Panc1 (cell line): ENCODE measurements at regions not wholly inside any gene's neighbourhood (a gene's known extent, or its start where the extent isn't known, plus 50 kb on each side); places are given as distances from the start of the nearest gene placed in this dataset.

Source experiments
- ATAC-seq: fragments of 200-7000 bp; cut with Tn5 transposase; 2 replicates; pipeline ENCODE4 v1.9.1; 2020; ENCODE audit warnings: mild to moderate bottlenecking, moderate library complexity
- BruUV-seq: library from RNA; stranded (reverse); fragments of 400-500 nt; replicated peaks from 2 replicates; lab custom pipeline; 2021; lab: Mats Ljungman, UMichigan
- CTCF ChIA-PET: fragments of 300-600 bp; sonication (Branson Sonifier 250); formaldehyde crosslinking; loops from one replicate; lab custom pipeline; 2022; ENCODE audit warnings: antibody characterized with exemption; lab: Charles Lee
- POLR2A ChIA-PET: fragments of 300-600 bp; sonication (Branson Sonifier 250); formaldehyde crosslinking; loops from one replicate; lab custom pipeline; 2022; ENCODE audit warnings: antibody characterized with exemption; lab: Charles Lee
- DNase-seq: peaks from one replicate; pipeline ENCODE4 v3.0.0-alpha.2; 2010; ENCODE audit warnings: low read depth, low spot score
- H3K27ac ChIP-seq: 2 replicates; pipeline ENCODE4 v1.5.1; 2011; ENCODE audit warnings: mild to moderate bottlenecking, low read length, inconsistent platforms
- H3K27me3 ChIP-seq: fragments of 200-500 bp; sonication (Bioruptor generic); 2 replicates; pipeline ENCODE4 v1.6.0; 2014; ENCODE audit warnings: low read length, inconsistent platforms; ENCODE audit not compliant: control insufficient read depth, insufficient read depth
- H3K36me3 ChIP-seq: fragments of 200-500 bp; sonication (Bioruptor generic); 2 replicates; pipeline ENCODE4 v1.5.1; 2014; ENCODE audit warnings: inconsistent platforms, mild to moderate bottlenecking, low read length, moderate library complexity; ENCODE audit not compliant: control insufficient read depth, insufficient read depth
- H3K4me1 ChIP-seq: 2 replicates; pipeline ENCODE4 v1.5.1; 2011; ENCODE audit warnings: inconsistent platforms, mild to moderate bottlenecking, low read length, moderate library complexity; ENCODE audit not compliant: control insufficient read depth, insufficient read depth
- H3K4me3 ChIP-seq, 2 experiments: 2 replicates each; pipeline ENCODE4 v1.5.1; 2011 to 2012; ENCODE audit warnings: low read depth in 2 of 2, low read length in 2 of 2, mild to moderate bottlenecking in 2 of 2, inconsistent platforms in 1 of 2, moderate library complexity in 1 of 2
- H3K9me3 ChIP-seq: fragments of 200-500 bp; sonication (Bioruptor generic); 2 replicates; pipeline ENCODE4 v1.5.1; 2014; ENCODE audit warnings: low read depth, mild to moderate bottlenecking, inconsistent platforms, low read length, moderate library complexity; ENCODE audit not compliant: control insufficient read depth, insufficient read depth
- POLR2AphosphoS5 ChIP-seq: IDR thresholded peaks from 2 replicates; pipeline ENCODE4 v1.6.1; 2012; ENCODE audit warnings: mild to moderate bottlenecking, low read depth, low read length, moderate library complexity
- SIN3A ChIP-seq: IDR thresholded peaks from 2 replicates; pipeline ENCODE4 v1.6.1; 2012; ENCODE audit warnings: low read depth, mild to moderate bottlenecking, low read length, moderate library complexity, borderline replicate concordance; ENCODE audit not compliant: insufficient read depth
- TCF7L2 ChIP-seq: IDR thresholded peaks from 2 replicates; pipeline ENCODE4 v1.6.1; 2011; ENCODE audit warnings: mild to moderate bottlenecking, low read depth, low read length, inconsistent platforms
- in situ Hi-C: cut with HindIII; loops from 2 replicates; pipeline ENCODE4 v1.10.0; 2016; ENCODE audit warnings: low sequenced_read_pairs, low pct_unique_long_range_greater_than_20kb
- intact Hi-C: fragments of 100-400 bp; cut with micrococcal nuclease; formaldehyde crosslinking; loops from one replicate; pipeline ENCODE4 v1.10.0; 2022; ENCODE audit not compliant: unreplicated experiment
- TF ChIP-seq, protein P1 (sequence below): fragments of 450-650 bp; IDR thresholded peaks from 2 replicates; pipeline ENCODE4 v1.5.1; 2017; ENCODE audit warnings: mild to moderate bottlenecking
- TF ChIP-seq, protein P2 (sequence below), 2 experiments: IDR thresholded peaks; 2 replicates each; pipeline ENCODE4 v1.6.1; 2011 to 2012; ENCODE audit warnings: low read depth in 2 of 2, control low read depth in 1 of 2, low read length in 1 of 2, mild to moderate bottlenecking in 1 of 2, moderate library complexity in 1 of 2; ENCODE audit not compliant: insufficient read depth in 1 of 2

DNA sequence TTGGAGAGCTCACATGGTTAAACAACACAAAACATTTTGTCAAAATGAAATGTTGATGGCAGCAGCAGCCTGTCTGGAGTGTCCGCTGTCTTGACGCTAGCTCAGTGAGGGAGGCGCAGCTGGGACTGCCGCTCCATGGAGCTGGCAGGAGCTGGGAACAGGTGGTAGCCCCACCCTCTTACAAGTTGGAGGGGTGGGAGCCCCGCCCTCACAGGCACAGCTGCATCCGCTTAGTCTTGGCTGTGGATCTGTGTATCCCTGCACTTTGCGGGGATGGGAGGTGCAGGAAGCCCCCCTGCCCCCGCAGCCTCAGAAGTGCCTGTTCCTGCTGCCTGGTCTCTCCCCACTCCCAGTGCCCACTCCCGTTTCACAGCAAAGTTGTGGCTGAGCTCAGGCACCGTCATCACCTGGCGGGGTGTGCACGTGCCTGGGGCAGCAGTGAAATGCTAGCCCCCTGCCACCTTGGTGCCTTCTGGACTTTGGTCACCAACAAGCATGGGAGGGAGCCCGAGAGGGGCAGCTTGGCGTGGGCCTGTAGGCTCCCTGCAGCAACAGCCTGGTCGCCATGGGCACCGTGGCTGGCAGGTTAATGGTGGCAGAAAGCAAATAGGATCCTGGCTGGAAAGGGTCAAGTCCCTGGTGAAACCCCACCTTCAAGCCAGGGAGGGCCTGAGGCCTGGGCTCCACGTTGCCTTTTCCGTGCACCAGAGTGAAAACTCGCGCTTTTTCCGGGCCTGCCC, 53.8 kb upstream of the CADM2 start:
- DNase-seq (no peak), ATAC-seq (no peak)
- H3K4me1 ChIP-seq = no peaks in the 10 kb centered on the region
- in situ Hi-C loops (no loop called here), intact Hi-C loops (no loop called here)
- no peak overlapping the region for H3K4me3 ChIP-seq
- H3K27ac ChIP-seq = no peak overlapping the region
- ChIA-PET POLR2A (no interaction called here), CTCF (interaction anchor here (1.2 kb wide), 1 partner anchor 54 kb away, joined by 3 read pairs; the partner anchor contains the start of gene CADM2)
- TF ChIP-seq SIN3A (no peak), POLR2AphosphoS5 (no peak), TCF7L2 (no peak)
- TF ChIP-seq, protein P1, sequence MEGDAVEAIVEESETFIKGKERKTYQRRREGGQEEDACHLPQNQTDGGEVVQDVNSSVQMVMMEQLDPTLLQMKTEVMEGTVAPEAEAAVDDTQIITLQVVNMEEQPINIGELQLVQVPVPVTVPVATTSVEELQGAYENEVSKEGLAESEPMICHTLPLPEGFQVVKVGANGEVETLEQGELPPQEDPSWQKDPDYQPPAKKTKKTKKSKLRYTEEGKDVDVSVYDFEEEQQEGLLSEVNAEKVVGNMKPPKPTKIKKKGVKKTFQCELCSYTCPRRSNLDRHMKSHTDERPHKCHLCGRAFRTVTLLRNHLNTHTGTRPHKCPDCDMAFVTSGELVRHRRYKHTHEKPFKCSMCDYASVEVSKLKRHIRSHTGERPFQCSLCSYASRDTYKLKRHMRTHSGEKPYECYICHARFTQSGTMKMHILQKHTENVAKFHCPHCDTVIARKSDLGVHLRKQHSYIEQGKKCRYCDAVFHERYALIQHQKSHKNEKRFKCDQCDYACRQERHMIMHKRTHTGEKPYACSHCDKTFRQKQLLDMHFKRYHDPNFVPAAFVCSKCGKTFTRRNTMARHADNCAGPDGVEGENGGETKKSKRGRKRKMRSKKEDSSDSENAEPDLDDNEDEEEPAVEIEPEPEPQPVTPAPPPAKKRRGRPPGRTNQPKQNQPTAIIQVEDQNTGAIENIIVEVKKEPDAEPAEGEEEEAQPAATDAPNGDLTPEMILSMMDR = no peak
- no TSS peak for BruUV-seq
- H3K36me3 ChIP-seq = no peaks in the 10 kb centered on the region
- H3K27me3 ChIP-seq = no peaks in the 10 kb centered on the region
- H3K9me3 ChIP-seq = no peaks in the 10 kb centered on the region

DNA sequence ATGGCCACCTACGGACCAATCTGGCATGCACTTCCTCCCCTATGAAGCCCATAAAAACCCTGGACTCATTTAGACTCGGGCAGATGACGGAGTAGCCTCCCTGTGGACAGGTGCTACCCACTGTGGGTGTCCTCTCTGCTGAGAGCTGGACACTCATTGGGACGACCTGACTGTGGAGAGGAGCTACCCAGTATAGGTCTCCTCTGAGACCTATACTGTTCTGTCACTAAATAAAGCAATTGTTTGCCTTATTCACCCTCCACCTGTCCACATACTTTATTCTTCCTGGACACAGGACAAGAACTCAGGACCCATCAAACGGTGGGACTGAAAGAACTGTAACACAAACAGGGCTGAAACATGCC, 53.3 kb upstream of the CADM2 start:
- BruUV-seq = no TSS peak
- Histone ChIP-seq H3K27ac (no peak overlapping the region), H3K27me3 (no peaks in the 10 kb centered on the region), H3K36me3 (no peaks in the 10 kb centered on the region), H3K4me1 (no peaks in the 10 kb centered on the region), H3K9me3 (no peaks in the 10 kb centered on the region), H3K4me3 (no peak overlapping the region)
- TF ChIP-seq, protein P2, sequence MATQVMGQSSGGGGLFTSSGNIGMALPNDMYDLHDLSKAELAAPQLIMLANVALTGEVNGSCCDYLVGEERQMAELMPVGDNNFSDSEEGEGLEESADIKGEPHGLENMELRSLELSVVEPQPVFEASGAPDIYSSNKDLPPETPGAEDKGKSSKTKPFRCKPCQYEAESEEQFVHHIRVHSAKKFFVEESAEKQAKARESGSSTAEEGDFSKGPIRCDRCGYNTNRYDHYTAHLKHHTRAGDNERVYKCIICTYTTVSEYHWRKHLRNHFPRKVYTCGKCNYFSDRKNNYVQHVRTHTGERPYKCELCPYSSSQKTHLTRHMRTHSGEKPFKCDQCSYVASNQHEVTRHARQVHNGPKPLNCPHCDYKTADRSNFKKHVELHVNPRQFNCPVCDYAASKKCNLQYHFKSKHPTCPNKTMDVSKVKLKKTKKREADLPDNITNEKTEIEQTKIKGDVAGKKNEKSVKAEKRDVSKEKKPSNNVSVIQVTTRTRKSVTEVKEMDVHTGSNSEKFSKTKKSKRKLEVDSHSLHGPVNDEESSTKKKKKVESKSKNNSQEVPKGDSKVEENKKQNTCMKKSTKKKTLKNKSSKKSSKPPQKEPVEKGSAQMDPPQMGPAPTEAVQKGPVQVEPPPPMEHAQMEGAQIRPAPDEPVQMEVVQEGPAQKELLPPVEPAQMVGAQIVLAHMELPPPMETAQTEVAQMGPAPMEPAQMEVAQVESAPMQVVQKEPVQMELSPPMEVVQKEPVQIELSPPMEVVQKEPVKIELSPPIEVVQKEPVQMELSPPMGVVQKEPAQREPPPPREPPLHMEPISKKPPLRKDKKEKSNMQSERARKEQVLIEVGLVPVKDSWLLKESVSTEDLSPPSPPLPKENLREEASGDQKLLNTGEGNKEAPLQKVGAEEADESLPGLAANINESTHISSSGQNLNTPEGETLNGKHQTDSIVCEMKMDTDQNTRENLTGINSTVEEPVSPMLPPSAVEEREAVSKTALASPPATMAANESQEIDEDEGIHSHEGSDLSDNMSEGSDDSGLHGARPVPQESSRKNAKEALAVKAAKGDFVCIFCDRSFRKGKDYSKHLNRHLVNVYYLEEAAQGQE (IDR thresholded peaks at IDR 0.05; ENCODE audit: insufficient read depth in 1 of 2, low read depth in 2 of 2, low read length in 1 of 2) = no peak
- TF ChIP-seq, protein P1 = no peak
- TF ChIP-seq SIN3A (no peak), TCF7L2 (no peak), POLR2AphosphoS5 (no peak)
- ChIA-PET CTCF (interaction anchor here (1.2 kb wide), 1 partner anchor 53 kb away, joined by 3 read pairs; the partner anchor contains the start of gene CADM2), POLR2A (no interaction called here)
- ATAC-seq (no peak), DNase-seq (no peak)
- in situ Hi-C loops (no loop called here), intact Hi-C loops (no loop called here)
